Adrenal gland (tissue), 5 donors: ENCODE measurements at regions not wholly inside any gene's neighbourhood (a gene's known extent, or its start where the extent isn't known, plus 50 kb on each side); places are given as distances from the start of the nearest gene placed in this dataset.

ENCODE experiments used
- POLR2A ChIP-seq, 2 donors: fragments of 450-650 bp; IDR thresholded peaks; one replicate each; pipeline ENCODE4 v1.6.1; 2017; ENCODE audit warnings: antibody characterized with exemption in 2 of 2, mild to moderate bottlenecking in 2 of 2, moderate library complexity in 1 of 2
- TF ChIP-seq, protein P1 (sequence below), 6 experiments: fragments of 450-650 bp in 4 of 6; fragments of 200-600 bp in 2 of 6; sonication (generic) in 1 of 6; IDR thresholded peaks; 1 replicate in 5 of 6; 2 replicates in 1 of 6; pipeline versions ENCODE4 v1.5.1 to v1.8.0; 2016 to 2021; ENCODE audit warnings: antibody characterized with exemption in 6 of 6, mild to moderate bottlenecking in 2 of 6, moderate library complexity in 1 of 6
- donor health status: DM: no; HTN: no; CAD: no.

DNA sequence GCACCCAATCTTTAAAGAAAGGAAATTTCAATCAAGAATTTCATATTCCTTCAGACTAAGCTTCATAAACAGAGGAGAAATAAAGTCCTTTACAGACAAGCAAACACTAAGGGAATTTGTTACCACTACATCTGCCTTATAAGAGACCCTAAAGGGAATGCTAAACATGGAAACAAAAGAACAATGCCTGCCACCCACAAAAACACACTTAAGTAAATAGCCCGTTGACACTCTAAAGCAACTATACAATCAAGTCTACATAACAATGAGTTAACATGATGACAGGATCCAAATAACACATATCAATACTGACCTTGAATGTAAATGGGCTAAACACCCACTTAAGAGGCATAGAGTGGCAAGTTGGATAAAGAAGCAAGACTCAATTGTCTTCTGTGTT, 1056.9 kb upstream of the ATXN8OS start:
- TF ChIP-seq, protein P1, sequence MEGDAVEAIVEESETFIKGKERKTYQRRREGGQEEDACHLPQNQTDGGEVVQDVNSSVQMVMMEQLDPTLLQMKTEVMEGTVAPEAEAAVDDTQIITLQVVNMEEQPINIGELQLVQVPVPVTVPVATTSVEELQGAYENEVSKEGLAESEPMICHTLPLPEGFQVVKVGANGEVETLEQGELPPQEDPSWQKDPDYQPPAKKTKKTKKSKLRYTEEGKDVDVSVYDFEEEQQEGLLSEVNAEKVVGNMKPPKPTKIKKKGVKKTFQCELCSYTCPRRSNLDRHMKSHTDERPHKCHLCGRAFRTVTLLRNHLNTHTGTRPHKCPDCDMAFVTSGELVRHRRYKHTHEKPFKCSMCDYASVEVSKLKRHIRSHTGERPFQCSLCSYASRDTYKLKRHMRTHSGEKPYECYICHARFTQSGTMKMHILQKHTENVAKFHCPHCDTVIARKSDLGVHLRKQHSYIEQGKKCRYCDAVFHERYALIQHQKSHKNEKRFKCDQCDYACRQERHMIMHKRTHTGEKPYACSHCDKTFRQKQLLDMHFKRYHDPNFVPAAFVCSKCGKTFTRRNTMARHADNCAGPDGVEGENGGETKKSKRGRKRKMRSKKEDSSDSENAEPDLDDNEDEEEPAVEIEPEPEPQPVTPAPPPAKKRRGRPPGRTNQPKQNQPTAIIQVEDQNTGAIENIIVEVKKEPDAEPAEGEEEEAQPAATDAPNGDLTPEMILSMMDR (IDR thresholded peaks at IDR 0.05): no peak
- no peak for TF ChIP-seq POLR2A (IDR thresholded peaks at IDR 0.05)
